ENCODE measurements at regions not wholly inside any gene's neighbourhood (a gene's known extent, or its start where the extent isn't known, plus 50 kb on each side); places are given as distances from the start of the nearest gene placed in this dataset.
"Not testable (repeated sequence)": the region's sequence is repeated elsewhere in the genome, so short reads cannot be mapped to it uniquely, and the experiment has no call there.

GRCh38 chr17:36690190-36690589 is 88.8 kb downstream of the MRM1 start:
- Histone ChIP-seq H3K79me2 (ENCODE audit: insufficient read depth, low read length) (no peaks in the 10 kb centered on the region), H2AFZ (ENCODE audit: low read length) (no peak overlapping the region), H3K27me3 (ENCODE audit: insufficient read depth, low read length) (peaks cover 8% of the 10 kb centered on the region), H3K4me3 (ENCODE audit: insufficient read depth, low read length) (no peak overlapping the region), H3K9me3 (ENCODE audit: low read depth, low read length) (no peaks in the 10 kb centered on the region), H3K4me1 (ENCODE audit: insufficient read depth, low read length) (no peaks in the 10 kb centered on the region), H3K4me2 (ENCODE audit: insufficient read depth, low read length) (no peak overlapping the region), H3K36me3 (ENCODE audit: insufficient read depth, low read length) (no peaks in the 10 kb centered on the region), H4K20me1 (ENCODE audit: insufficient read depth, low read length) (no peaks in the 10 kb centered on the region), H3K27ac (ENCODE audit: low read depth, low read length) (no peak overlapping the region)
- no peak for DNase-seq (ENCODE audit: insufficient read length, low spot score, missing footprints)
- TF ChIP-seq CTCF (IDR thresholded peaks at IDR 0.05; ENCODE audit: extremely low read depth, low read depth, low read length) = no peak

GRCh38 chr17:36691606-36692005 is 90.2 kb downstream of the MRM1 start:
- H3K27ac ChIP-seq (ENCODE audit: low read depth, low read length) = no peak overlapping the region
- H3K4me2 ChIP-seq (ENCODE audit: insufficient read depth, low read length) = no peak overlapping the region
- H3K79me2 ChIP-seq (ENCODE audit: insufficient read depth, low read length) = no peaks in the 10 kb centered on the region
- H4K20me1 ChIP-seq (ENCODE audit: insufficient read depth, low read length) = no peaks in the 10 kb centered on the region
- no peak overlapping the region for H3K4me3 ChIP-seq (ENCODE audit: insufficient read depth, low read length)
- no peak for TF ChIP-seq CTCF (IDR thresholded peaks at IDR 0.05; ENCODE audit: extremely low read depth, low read depth, low read length)
- no peaks in the 10 kb centered on the region for H3K36me3 ChIP-seq (ENCODE audit: insufficient read depth, low read length)
- no peak overlapping the region for H2AFZ ChIP-seq (ENCODE audit: low read length)
- peaks cover 8% of the 10 kb centered on the region for H3K27me3 ChIP-seq (ENCODE audit: insufficient read depth, low read length)
- DNase-seq (ENCODE audit: insufficient read length, low spot score, missing footprints) = no peak
- no peaks in the 10 kb centered on the region for H3K9me3 ChIP-seq (ENCODE audit: low read depth, low read length)
- H3K4me1 ChIP-seq (ENCODE audit: insufficient read depth, low read length) = no peaks in the 10 kb centered on the region

- Histone ChIP-seq H3K27ac (ENCODE audit: low read depth, low read length) (no peak overlapping the region), H3K36me3 (ENCODE audit: insufficient read depth, low read length) (no peaks in the 10 kb centered on the region), H3K79me2 (ENCODE audit: insufficient read depth, low read length) (no peaks in the 10 kb centered on the region), H3K4me1 (ENCODE audit: insufficient read depth, low read length) (no peaks in the 10 kb centered on the region), H3K9me3 (ENCODE audit: low read depth, low read length) (no peaks in the 10 kb centered on the region), H3K4me2 (ENCODE audit: insufficient read depth, low read length) (no peak overlapping the region), H2AFZ (ENCODE audit: low read length) (no peak overlapping the region), H4K20me1 (ENCODE audit: insufficient read depth, low read length) (no peaks in the 10 kb centered on the region), H3K27me3 (ENCODE audit: insufficient read depth, low read length) (no peaks in the 10 kb centered on the region), H3K4me3 (ENCODE audit: insufficient read depth, low read length) (no peak overlapping the region)
- no peak for TF ChIP-seq CTCF (IDR thresholded peaks at IDR 0.05; ENCODE audit: extremely low read depth, low read depth, low read length)
- DNase-seq (ENCODE audit: insufficient read length, low spot score, missing footprints) = no peak
Measured at GRCh38 chr17:36695082-36695481, 93.7 kb downstream of the MRM1 start.

DNA sequence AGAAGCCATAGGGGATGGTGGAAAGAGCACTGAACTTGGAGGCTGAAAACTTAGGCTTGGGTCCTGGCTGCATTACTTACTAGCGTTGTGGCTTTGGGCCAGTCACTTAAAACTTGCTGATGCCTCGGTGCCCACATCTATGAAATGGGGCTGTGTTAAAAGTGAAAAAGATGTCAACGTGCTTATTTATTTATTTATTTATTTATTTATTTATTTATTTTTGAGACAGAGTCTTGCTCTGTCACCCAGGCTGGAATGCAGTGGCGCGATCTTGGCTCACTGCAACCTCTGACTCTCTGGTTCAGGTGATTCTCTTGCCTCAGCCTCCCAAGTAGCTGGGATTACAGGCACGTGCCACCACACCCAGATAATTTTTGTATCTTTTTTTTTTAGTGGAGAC is 94.3 kb downstream of the MRM1 start:
- H3K4me3 ChIP-seq (ENCODE audit: insufficient read depth, low read length); H2AFZ ChIP-seq (ENCODE audit: low read length); H3K4me1 ChIP-seq (ENCODE audit: insufficient read depth, low read length); H3K4me2 ChIP-seq (ENCODE audit: insufficient read depth, low read length); DNase-seq (ENCODE audit: insufficient read length, low spot score, missing footprints); H4K20me1 ChIP-seq (ENCODE audit: insufficient read depth, low read length); H3K27me3 ChIP-seq (ENCODE audit: insufficient read depth, low read length); H3K36me3 ChIP-seq (ENCODE audit: insufficient read depth, low read length); H3K79me2 ChIP-seq (ENCODE audit: insufficient read depth, low read length); H3K27ac ChIP-seq (ENCODE audit: low read depth, low read length); H3K9me3 ChIP-seq (ENCODE audit: low read depth, low read length): not testable (repeated sequence)

GRCh38 chr17:36696805-36697204 is 95.4 kb downstream of the MRM1 start:
- Histone ChIP-seq H3K4me1 (ENCODE audit: insufficient read depth, low read length) (no peaks in the 10 kb centered on the region), H3K79me2 (ENCODE audit: insufficient read depth, low read length) (no peaks in the 10 kb centered on the region), H3K27ac (ENCODE audit: low read depth, low read length) (no peak overlapping the region), H3K4me2 (ENCODE audit: insufficient read depth, low read length) (no peak overlapping the region), H3K36me3 (ENCODE audit: insufficient read depth, low read length) (no peaks in the 10 kb centered on the region), H4K20me1 (ENCODE audit: insufficient read depth, low read length) (no peaks in the 10 kb centered on the region), H3K9me3 (ENCODE audit: low read depth, low read length) (no peaks in the 10 kb centered on the region), H3K4me3 (ENCODE audit: insufficient read depth, low read length) (no peak overlapping the region), H3K27me3 (ENCODE audit: insufficient read depth, low read length) (no peaks in the 10 kb centered on the region), H2AFZ (ENCODE audit: low read length) (no peak overlapping the region)
- no peak for TF ChIP-seq CTCF (IDR thresholded peaks at IDR 0.05; ENCODE audit: extremely low read depth, low read depth, low read length)
- DNase-seq (ENCODE audit: insufficient read length, low spot score, missing footprints) = no peak
